Endothelial cell of umbilical vein (primary cell): ENCODE measurements at regions not wholly inside any gene's neighbourhood (a gene's known extent, or its start where the extent isn't known, plus 50 kb on each side); places are given as distances from the start of the nearest gene placed in this dataset.

ENCODE experiments used
- BruUV-seq: library from RNA; stranded (reverse); fragments of 400-500 nt; replicated peaks from 2 replicates; lab custom pipeline; 2021; lab: Mats Ljungman, UMichigan
- CTCF ChIA-PET: fragments of 300-600, 350-600 bp; sonication (Branson Sonifier 250); formaldehyde crosslinking; loops from one replicate; lab custom pipeline; 2021; ENCODE audit warnings: antibody characterized with exemption, inconsistent platforms; lab: Charles Lee
- POLR2A ChIA-PET: fragments of 300-600, 350-600 bp; sonication (Branson Sonifier 250); formaldehyde crosslinking; loops from one replicate; lab custom pipeline; 2021; ENCODE audit warnings: antibody characterized with exemption, inconsistent platforms; lab: Charles Lee
- DNase-seq: peaks from one replicate; pipeline ENCODE4 v3.0.0-alpha.2; 2011; ENCODE audit warnings: low read depth, low spot score
- FAIRE-seq: peaks from 2 replicates; lab custom pipeline; 2011; peaks lifted over from hg19 to GRCh38; lab: Jason Lieb, UNC
- H2AFZ ChIP-seq: 2 replicates; pipeline ENCODE4 v1.6.0; 2012; ENCODE audit warnings: low read depth, low read length, control low read depth, inconsistent platforms
- H3K27ac ChIP-seq: 2 replicates; pipeline ENCODE4 v1.5.1; 2011; ENCODE audit warnings: low read depth, mild to moderate bottlenecking, control low read depth, low read length, moderate library complexity; ENCODE audit not compliant: insufficient read depth
- H3K27me3 ChIP-seq, 2 experiments: 2 replicates each; pipeline versions ENCODE4 v1.6.0 to v1.6.1; 2011; ENCODE audit warnings: low read length in 2 of 2, mixed read lengths in 1 of 2; ENCODE audit not compliant: control insufficient read depth in 2 of 2, insufficient read depth in 2 of 2
- H3K36me3 ChIP-seq, 2 experiments: 2 replicates in 1 of 2; 3 replicates in 1 of 2; pipeline ENCODE4 v1.5.1; 2011; ENCODE audit warnings: low read length in 2 of 2, mild to moderate bottlenecking in 1 of 2, moderate library complexity in 1 of 2; ENCODE audit not compliant: control insufficient read depth in 2 of 2, insufficient read depth in 2 of 2; ENCODE audit errors: extremely low read depth in 1 of 2
- H3K4me1 ChIP-seq: 3 replicates; pipeline ENCODE4 v1.5.1; 2011; ENCODE audit warnings: mild to moderate bottlenecking, low read length; ENCODE audit not compliant: control insufficient read depth, insufficient read depth; ENCODE audit errors: extremely low read depth
- H3K4me2 ChIP-seq: 2 replicates; pipeline ENCODE4 v1.6.1; 2011; ENCODE audit warnings: low read length, control low read depth, mixed read lengths; ENCODE audit not compliant: insufficient read depth
- H3K4me3 ChIP-seq, 3 experiments: fragments of 200-600 bp in 1 of 3; sonication (generic), shearing (Covaris generic) in 1 of 3; replicated peaks in 1 of 3; 2 replicates each; pipeline ENCODE4 v1.5.1; 2011 to 2016; ENCODE audit warnings: control low read depth in 3 of 3, low read length in 3 of 3, mild to moderate bottlenecking in 2 of 3, inconsistent platforms in 1 of 3, low read depth in 1 of 3, moderate library complexity in 1 of 3; ENCODE audit not compliant: insufficient read depth in 1 of 3
- H3K79me2 ChIP-seq: 2 replicates; pipeline ENCODE4 v1.6.0; 2012; ENCODE audit warnings: low read length, inconsistent platforms; ENCODE audit not compliant: control insufficient read depth, insufficient read depth
- H3K9ac ChIP-seq: replicated peaks from 2 replicates; pipeline ENCODE3; 2011; ENCODE audit warnings: low read length, control low read depth; ENCODE audit not compliant: insufficient read depth; ENCODE audit errors: extremely low read depth
- H3K9me1 ChIP-seq: replicated peaks from 3 replicates; pipeline ENCODE4 v1.6.0; 2011; ENCODE audit warnings: mild to moderate bottlenecking, low read length; ENCODE audit not compliant: control insufficient read depth, insufficient read depth; ENCODE audit errors: extremely low read depth
- H3K9me3 ChIP-seq: replicated peaks from 2 replicates; pipeline ENCODE4 v1.5.1; 2012; ENCODE audit warnings: low read length, inconsistent platforms; ENCODE audit not compliant: control insufficient read depth, insufficient read depth
- H4K20me1 ChIP-seq: replicated peaks from 2 replicates; pipeline ENCODE3; 2011; ENCODE audit warnings: mild to moderate bottlenecking, low read length; ENCODE audit not compliant: control insufficient read depth, insufficient read depth; ENCODE audit errors: extremely low read depth
- EZH2 ChIP-seq: IDR thresholded peaks from 2 replicates; pipeline ENCODE4 v1.6.1; 2012; ENCODE audit warnings: borderline replicate concordance, low read depth, mild to moderate bottlenecking, moderate library complexity, low read length, inconsistent platforms; ENCODE audit not compliant: severe bottlenecking
- FOS ChIP-seq: IDR thresholded peaks from 2 replicates; pipeline ENCODE4 v1.6.1; 2011; ENCODE audit warnings: mild to moderate bottlenecking, low read length, moderate library complexity, borderline replicate concordance; ENCODE audit not compliant: insufficient read depth
- GATA2 ChIP-seq: IDR thresholded peaks from 2 replicates; pipeline ENCODE4 v1.7.0; 2011; ENCODE audit warnings: low read depth, mild to moderate bottlenecking, moderate library complexity, mixed read lengths, low read length; ENCODE audit not compliant: insufficient read length, insufficient read depth
- JUN ChIP-seq: IDR thresholded peaks from 2 replicates; pipeline ENCODE4 v1.6.1; 2011; ENCODE audit warnings: borderline replicate concordance, low read depth; ENCODE audit not compliant: insufficient read length, insufficient read depth
- MAX ChIP-seq: IDR thresholded peaks from 2 replicates; pipeline ENCODE4 v1.6.1; 2011; ENCODE audit not compliant: insufficient read depth, insufficient read length
- MYC ChIP-seq: IDR thresholded peaks from one replicate; pipeline ENCODE4 v1.6.1; 2011; ENCODE audit warnings: mild to moderate bottlenecking, low read depth, low read length
- POLR2A ChIP-seq: IDR thresholded peaks from 2 replicates; pipeline ENCODE4 v1.6.1; 2012; ENCODE audit warnings: low read depth, mild to moderate bottlenecking, control low read depth, low read length
- POLR2AphosphoS5 ChIP-seq: IDR thresholded peaks from 2 replicates; pipeline ENCODE4 v1.6.1; 2012; ENCODE audit warnings: low read depth, mild to moderate bottlenecking, control low read depth, low read length, moderate library complexity; ENCODE audit not compliant: insufficient read depth
- dilution Hi-C: fragments of 300-500 bp; cut with MboI; formaldehyde crosslinking; loops from one replicate; pipeline ENCODE4 v1.15.0; 2019; ENCODE audit warnings: low sequenced_read_pairs; ENCODE audit not compliant: extremely low pct_ligation_motif_present
- intact Hi-C: fragments of 100-400 bp; cut with micrococcal nuclease; formaldehyde crosslinking; loops from one replicate; pipeline ENCODE4 v1.10.0; 2022
- TF ChIP-seq, protein P1 (sequence below), 2 donors: IDR thresholded peaks; 1 replicate in 1 of 2; 2 replicates in 1 of 2; pipeline ENCODE4 v1.5.1; 2011; ENCODE audit warnings: low read length in 2 of 2, mild to moderate bottlenecking in 2 of 2, moderate library complexity in 2 of 2, control low read depth in 1 of 2, inconsistent platforms in 1 of 2, low read depth in 1 of 2; ENCODE audit not compliant: insufficient read depth in 1 of 2; ENCODE audit errors: extremely low read depth in 1 of 2

DNA sequence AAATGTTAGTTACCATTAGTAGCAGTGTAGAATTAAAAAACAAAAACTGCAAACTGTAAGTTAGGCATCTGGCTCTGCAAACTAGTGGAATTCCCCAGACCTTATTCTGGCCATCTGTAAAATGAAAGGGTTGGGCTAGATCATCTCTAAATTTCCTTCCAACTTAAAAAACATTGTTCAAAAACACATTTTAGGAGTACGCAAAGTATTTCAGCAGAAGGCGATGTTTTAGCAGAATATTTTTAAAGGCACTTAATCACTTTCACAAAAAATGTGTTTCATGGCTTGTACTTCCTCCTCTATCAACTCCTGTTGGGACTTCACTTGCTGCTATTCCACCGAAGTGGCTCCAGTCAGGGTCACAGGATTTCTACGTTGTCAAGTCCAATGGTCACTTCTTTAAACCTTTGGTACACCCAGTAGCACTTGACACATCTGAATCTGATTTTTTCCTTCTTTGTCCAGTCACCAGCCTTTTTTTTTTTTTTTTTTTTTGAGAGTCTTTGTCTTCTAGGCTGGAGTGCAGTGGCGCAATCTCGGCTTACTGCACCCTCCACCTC, 169.0 kb downstream of the AHR start:
- Histone ChIP-seq H3K9me1 (no peaks in the 10 kb centered on the region), H3K4me2 (no peak overlapping the region), H3K27me3 (no peaks in the 10 kb centered on the region), H3K9me3 (no peaks in the 10 kb centered on the region), H2AFZ (no peak overlapping the region), H3K4me1 (peaks cover 7% of the 10 kb centered on the region), H3K9ac (no peak overlapping the region), H3K36me3 (no peaks in the 10 kb centered on the region), H3K79me2 (no peaks in the 10 kb centered on the region), H3K27ac (no peak overlapping the region), H3K4me3 (no peak overlapping the region), H4K20me1 (no peaks in the 10 kb centered on the region)
- FAIRE-seq (no peak), DNase-seq (no peak)
- no TSS peak for BruUV-seq
- TF ChIP-seq JUN: no peak
- TF ChIP-seq GATA2: no peak
- no peak for TF ChIP-seq EZH2
- no peak for TF ChIP-seq MYC
- no peak for TF ChIP-seq POLR2AphosphoS5
- TF ChIP-seq MAX: no peak
- TF ChIP-seq FOS: no peak
- TF ChIP-seq, protein P1, sequence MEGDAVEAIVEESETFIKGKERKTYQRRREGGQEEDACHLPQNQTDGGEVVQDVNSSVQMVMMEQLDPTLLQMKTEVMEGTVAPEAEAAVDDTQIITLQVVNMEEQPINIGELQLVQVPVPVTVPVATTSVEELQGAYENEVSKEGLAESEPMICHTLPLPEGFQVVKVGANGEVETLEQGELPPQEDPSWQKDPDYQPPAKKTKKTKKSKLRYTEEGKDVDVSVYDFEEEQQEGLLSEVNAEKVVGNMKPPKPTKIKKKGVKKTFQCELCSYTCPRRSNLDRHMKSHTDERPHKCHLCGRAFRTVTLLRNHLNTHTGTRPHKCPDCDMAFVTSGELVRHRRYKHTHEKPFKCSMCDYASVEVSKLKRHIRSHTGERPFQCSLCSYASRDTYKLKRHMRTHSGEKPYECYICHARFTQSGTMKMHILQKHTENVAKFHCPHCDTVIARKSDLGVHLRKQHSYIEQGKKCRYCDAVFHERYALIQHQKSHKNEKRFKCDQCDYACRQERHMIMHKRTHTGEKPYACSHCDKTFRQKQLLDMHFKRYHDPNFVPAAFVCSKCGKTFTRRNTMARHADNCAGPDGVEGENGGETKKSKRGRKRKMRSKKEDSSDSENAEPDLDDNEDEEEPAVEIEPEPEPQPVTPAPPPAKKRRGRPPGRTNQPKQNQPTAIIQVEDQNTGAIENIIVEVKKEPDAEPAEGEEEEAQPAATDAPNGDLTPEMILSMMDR (IDR thresholded peaks at IDR 0.05; ENCODE audit: extremely low read depth in 1 of 2, insufficient read depth in 1 of 2, low read depth in 1 of 2, low read length in 2 of 2): no peak
- TF ChIP-seq POLR2A: no peak
- CTCF ChIA-PET: no interaction called here
- dilution Hi-C loops (no loop called here), intact Hi-C loops (no loop called here)
- POLR2A ChIA-PET: no interaction called here
